Suprapubic skin (tissue), 4 donors: ENCODE measurements at regions not wholly inside any gene's neighbourhood (a gene's known extent, or its start where the extent isn't known, plus 50 kb on each side); places are given as distances from the start of the nearest gene placed in this dataset.

Source experiments
- DNase-seq, 2 donors: peaks; one replicate each; pipeline ENCODE4 v3.0.0-alpha.2; 2019; ENCODE audit warnings: low spot score in 2 of 2
- H3K27ac ChIP-seq: fragments of 200-600 bp; sonication (generic); one replicate; pipeline ENCODE4 v1.5.1; 2019
- H3K27me3 ChIP-seq: fragments of 200-600 bp; sonication (generic); one replicate; pipeline ENCODE4 v1.5.1; 2019
- H3K36me3 ChIP-seq: fragments of 200-600 bp; sonication (generic); one replicate; pipeline ENCODE4 v1.5.1; 2019
- H3K4me1 ChIP-seq: fragments of 200-600 bp; sonication (generic); one replicate; pipeline ENCODE4 v1.5.1; 2019
- H3K4me3 ChIP-seq: fragments of 200-600 bp; sonication (generic); one replicate; pipeline ENCODE4 v1.5.1; 2019; ENCODE audit warnings: mild to moderate bottlenecking
- H3K9me3 ChIP-seq: fragments of 200-600 bp; sonication (generic); one replicate; pipeline ENCODE4 v1.5.1; 2019
- EP300 ChIP-seq: sonication (generic); formaldehyde crosslinking; IDR thresholded peaks from one replicate; pipeline ENCODE4 v1.6.1; 2017; ENCODE audit warnings: antibody characterized with exemption
- POLR2A ChIP-seq, 2 donors: fragments of 450-650 bp; IDR thresholded peaks; one replicate each; pipeline ENCODE4 v1.6.1; 2017; ENCODE audit warnings: antibody characterized with exemption in 2 of 2, mild to moderate bottlenecking in 2 of 2, moderate library complexity in 2 of 2
- POLR2AphosphoS5 ChIP-seq, 3 donors: sonication (generic); formaldehyde crosslinking; IDR thresholded peaks; one replicate each; pipeline ENCODE4 v1.6.1; 2017; ENCODE audit warnings: antibody characterized with exemption in 3 of 3
- WGBS: methylation state at CpG from one replicate; pipeline ENCODE4 v1.1.5; 2018; 5-methylcytosine and 5-hydroxymethylcytosine counted together
- TF ChIP-seq, protein P1 (sequence below), 2 donors: fragments of 200-600 bp in 1 of 2; fragments of 450-650 bp in 1 of 2; sonication (generic) in 1 of 2; IDR thresholded peaks; one replicate each; pipeline ENCODE4 v1.5.1; 2016 to 2019; ENCODE audit warnings: antibody characterized with exemption in 2 of 2, mild to moderate bottlenecking in 1 of 2, moderate library complexity in 1 of 2

DNA sequence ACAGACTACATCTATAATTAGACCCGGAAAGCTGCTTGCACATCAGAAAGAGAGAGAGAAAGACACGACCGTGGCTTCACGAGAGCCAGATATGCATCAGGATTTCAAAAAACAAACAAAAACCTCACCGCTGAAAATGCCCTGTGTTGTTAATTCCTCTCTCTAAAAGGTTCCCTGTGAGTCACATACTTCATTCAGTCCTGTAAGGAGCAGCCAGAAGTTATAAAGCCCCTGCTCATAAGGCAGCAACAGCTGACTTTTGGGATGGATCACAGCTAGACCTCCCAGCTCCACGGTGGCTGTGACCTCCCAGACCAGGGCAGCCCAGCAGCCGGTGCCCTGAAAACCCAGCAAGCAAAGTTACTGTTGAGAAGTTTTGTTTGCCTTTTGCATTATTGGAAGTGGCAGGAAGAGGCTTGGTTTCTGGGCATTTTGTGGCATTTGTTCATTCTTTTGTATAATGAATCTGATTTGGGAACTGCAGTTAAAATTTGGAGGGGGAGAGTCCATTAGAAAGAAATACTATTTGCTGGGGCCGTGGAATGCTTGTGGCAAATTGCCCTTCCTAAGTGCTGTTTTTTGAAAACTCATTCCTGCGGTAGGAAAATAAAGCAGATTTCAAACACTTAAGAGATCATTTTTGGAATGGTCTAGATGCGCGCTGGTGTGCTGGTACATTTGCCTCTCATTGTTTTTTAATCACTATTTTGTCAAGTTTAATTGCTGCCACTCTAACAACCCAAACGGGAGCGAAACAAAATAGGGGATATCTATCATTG lies 520.4 kb downstream of the BCOR start:
- 72% methylated on average over 13 of the region's 13 CpGs for WGBS
- no peak for DNase-seq
- no peaks in the 10 kb centered on the region for H3K27me3 ChIP-seq
- no peaks in the 10 kb centered on the region for H3K9me3 ChIP-seq
- TF ChIP-seq POLR2AphosphoS5 (IDR thresholded peaks at IDR 0.05) (no peak), EP300 (no peak), POLR2A (IDR thresholded peaks at IDR 0.05) (no peak)
- TF ChIP-seq, protein P1, sequence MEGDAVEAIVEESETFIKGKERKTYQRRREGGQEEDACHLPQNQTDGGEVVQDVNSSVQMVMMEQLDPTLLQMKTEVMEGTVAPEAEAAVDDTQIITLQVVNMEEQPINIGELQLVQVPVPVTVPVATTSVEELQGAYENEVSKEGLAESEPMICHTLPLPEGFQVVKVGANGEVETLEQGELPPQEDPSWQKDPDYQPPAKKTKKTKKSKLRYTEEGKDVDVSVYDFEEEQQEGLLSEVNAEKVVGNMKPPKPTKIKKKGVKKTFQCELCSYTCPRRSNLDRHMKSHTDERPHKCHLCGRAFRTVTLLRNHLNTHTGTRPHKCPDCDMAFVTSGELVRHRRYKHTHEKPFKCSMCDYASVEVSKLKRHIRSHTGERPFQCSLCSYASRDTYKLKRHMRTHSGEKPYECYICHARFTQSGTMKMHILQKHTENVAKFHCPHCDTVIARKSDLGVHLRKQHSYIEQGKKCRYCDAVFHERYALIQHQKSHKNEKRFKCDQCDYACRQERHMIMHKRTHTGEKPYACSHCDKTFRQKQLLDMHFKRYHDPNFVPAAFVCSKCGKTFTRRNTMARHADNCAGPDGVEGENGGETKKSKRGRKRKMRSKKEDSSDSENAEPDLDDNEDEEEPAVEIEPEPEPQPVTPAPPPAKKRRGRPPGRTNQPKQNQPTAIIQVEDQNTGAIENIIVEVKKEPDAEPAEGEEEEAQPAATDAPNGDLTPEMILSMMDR (IDR thresholded peaks at IDR 0.05) = no peak
- H3K36me3 ChIP-seq = no peaks in the 10 kb centered on the region
- H3K27ac ChIP-seq = no peak overlapping the region
- H3K4me1 ChIP-seq = no peaks in the 10 kb centered on the region
- no peak overlapping the region for H3K4me3 ChIP-seq

DNA sequence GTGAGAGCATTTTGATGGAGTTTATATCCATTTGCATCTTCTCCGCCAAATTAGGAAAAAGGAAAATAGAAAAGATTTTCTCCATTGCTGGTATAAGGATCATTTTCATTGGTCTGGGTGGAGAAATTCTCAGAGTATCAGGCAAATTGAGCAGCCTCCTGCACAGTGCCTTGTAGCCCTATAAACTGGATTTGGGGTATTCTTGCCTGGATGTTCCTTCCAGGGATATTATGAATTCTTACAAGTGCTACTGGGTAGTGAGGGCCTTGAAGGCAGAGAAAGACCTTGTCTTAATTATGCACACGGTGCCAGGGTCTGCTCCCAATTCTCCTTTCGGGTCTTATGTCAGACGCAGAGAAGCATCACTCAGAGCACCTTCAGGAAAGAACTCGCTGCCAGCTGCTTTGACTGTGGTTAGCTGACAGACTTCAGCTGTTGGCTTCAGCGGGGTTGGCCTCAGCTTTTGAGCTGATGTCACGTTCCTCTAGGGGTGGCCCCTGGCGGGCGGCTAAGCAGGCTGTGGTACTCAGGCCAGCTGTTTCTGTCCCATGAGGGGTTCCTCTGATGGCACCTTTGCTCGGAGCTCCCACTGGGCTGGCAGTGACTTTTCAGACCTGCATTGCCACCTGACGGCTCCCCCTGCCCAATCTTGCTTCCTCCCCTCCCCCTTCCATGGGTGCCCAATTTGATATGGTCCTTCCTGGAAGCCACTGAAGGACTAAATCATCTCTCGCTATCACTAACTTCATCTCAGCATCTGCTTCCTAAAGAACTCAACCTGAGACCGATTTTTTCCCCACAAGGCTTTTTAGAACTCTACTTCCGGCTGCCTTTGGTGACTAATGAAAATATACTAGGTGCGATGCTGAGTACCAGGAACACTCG lies 519.5 kb downstream of the BCOR start:
- TF ChIP-seq POLR2A (IDR thresholded peaks at IDR 0.05) (no peak), EP300 (no peak), POLR2AphosphoS5 (IDR thresholded peaks at IDR 0.05) (no peak)
- TF ChIP-seq, protein P1 (IDR thresholded peaks at IDR 0.05) = no peak
- no peaks in the 10 kb centered on the region for H3K36me3 ChIP-seq
- H3K4me1 ChIP-seq = no peaks in the 10 kb centered on the region
- 58% methylated on average over 16 of the region's 16 CpGs for WGBS
- no peak overlapping the region for H3K4me3 ChIP-seq
- no peaks in the 10 kb centered on the region for H3K27me3 ChIP-seq
- H3K9me3 ChIP-seq = no peaks in the 10 kb centered on the region
- no peak for DNase-seq
- no peak overlapping the region for H3K27ac ChIP-seq

DNA sequence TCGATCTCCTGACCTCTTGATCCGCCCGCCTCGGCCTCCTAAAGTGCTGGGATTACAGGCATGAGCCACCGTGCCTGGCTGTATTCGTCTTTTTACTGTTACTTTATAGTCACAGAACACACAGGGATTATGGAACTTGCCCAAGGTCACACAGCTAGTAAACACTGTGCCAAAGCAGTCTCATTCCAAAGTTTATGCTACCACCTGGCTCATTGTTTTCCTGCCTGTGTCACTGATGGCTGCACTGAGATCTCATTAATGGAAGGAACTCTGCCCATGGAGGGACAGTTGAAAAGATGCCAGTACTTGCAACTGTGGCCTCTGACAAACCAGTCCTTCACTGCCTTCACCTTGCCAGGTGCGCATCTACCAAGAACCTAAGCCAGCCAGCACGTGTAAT lies 517.7 kb downstream of the BCOR start:
- Histone ChIP-seq H3K9me3 (no peaks in the 10 kb centered on the region), H3K27me3 (no peaks in the 10 kb centered on the region), H3K36me3 (no peaks in the 10 kb centered on the region), H3K4me3 (no peak overlapping the region), H3K27ac (no peak overlapping the region), H3K4me1 (no peaks in the 10 kb centered on the region)
- 85% methylated on average over 8 of the region's 8 CpGs for whole genome bisulfite sequencing
- DNase-seq = no peak
- TF ChIP-seq EP300 = no peak
- TF ChIP-seq, protein P1 (IDR thresholded peaks at IDR 0.05) = no peak
- TF ChIP-seq POLR2A (IDR thresholded peaks at IDR 0.05) = no peak
- no peak for TF ChIP-seq POLR2AphosphoS5 (IDR thresholded peaks at IDR 0.05)

DNA sequence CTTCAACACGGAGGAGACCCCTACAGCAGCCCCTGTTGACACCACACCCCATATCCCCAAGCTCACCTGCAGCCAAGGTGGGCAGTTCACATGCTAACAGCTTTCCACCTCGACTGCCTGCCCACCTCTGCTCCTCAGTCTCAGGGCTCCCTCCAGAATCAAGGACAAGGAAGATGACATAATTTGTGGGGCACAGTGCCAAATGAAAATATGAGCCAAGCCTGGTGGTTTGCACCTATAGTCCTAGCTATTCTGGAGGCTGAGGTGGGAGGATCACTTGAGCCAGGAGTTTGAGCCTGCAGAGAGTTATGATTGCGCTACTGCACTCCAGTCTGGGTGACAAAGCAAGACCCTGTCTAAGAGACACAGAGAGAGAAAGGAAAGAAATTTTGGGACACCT lies 516.3 kb downstream of the BCOR start:
- H3K9me3 ChIP-seq = no peaks in the 10 kb centered on the region
- DNase-seq = no peak
- no peak overlapping the region for H3K4me3 ChIP-seq
- no peaks in the 10 kb centered on the region for H3K36me3 ChIP-seq
- WGBS = 67% methylated on average over 3 of the region's 3 CpGs
- no peaks in the 10 kb centered on the region for H3K27me3 ChIP-seq
- no peaks in the 10 kb centered on the region for H3K4me1 ChIP-seq
- no peak overlapping the region for H3K27ac ChIP-seq
- TF ChIP-seq POLR2AphosphoS5 (IDR thresholded peaks at IDR 0.05) (no peak), POLR2A (IDR thresholded peaks at IDR 0.05) (no peak), EP300 (no peak)
- TF ChIP-seq, protein P1 (IDR thresholded peaks at IDR 0.05) = no peak

DNA sequence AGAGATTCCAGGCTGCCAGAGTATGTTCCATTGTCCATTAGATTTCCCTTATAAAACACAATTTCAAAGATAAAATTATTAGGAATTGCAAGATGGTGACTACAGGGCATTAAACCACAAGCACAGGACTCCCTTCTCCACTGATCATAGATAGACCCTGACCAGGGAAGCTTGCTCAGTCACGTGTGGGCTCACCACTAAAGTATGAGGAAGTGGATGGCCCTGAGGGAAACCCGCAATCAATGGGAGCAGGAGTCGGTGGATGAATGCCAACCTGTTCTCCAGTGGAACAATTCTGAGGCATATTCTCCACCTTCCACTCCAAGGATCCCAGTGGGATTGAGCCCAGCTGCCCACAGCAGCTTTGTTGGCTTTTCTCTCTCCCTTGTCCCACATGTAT lies 515.7 kb downstream of the BCOR start:
- no peaks in the 10 kb centered on the region for H3K4me1 ChIP-seq
- WGBS = 36% methylated on average over 3 of the region's 3 CpGs
- no peak overlapping the region for H3K27ac ChIP-seq
- H3K27me3 ChIP-seq = no peaks in the 10 kb centered on the region
- no peaks in the 10 kb centered on the region for H3K36me3 ChIP-seq
- no peaks in the 10 kb centered on the region for H3K9me3 ChIP-seq
- no peak overlapping the region for H3K4me3 ChIP-seq
- no peak for TF ChIP-seq EP300
- TF ChIP-seq, protein P1 (IDR thresholded peaks at IDR 0.05) = no peak
- no peak for TF ChIP-seq POLR2A (IDR thresholded peaks at IDR 0.05)
- TF ChIP-seq POLR2AphosphoS5 (IDR thresholded peaks at IDR 0.05) = no peak
- no peak for DNase-seq
